Progenitor cell of endocrine pancreas (in vitro differentiated cells): ENCODE measurements at regions not wholly inside any gene's neighbourhood (a gene's known extent, or its start where the extent isn't known, plus 50 kb on each side); places are given as distances from the start of the nearest gene placed in this dataset.
"Not testable (repeated sequence)": the region's sequence is repeated elsewhere in the genome, so short reads cannot be mapped to it uniquely, and the experiment has no call there.

Experiments
- DNase-seq: peaks from one replicate; pipeline ENCODE4 v3.0.0; 2021; ENCODE audit warnings: low spot score; ENCODE audit not compliant: unreplicated experiment
- H3K27ac Mint-ChIP-seq: 2 replicates; pipeline ENCODE4 v1.8.0; 2021; ENCODE audit warnings: mild to moderate bottlenecking, moderate library complexity, mixed read lengths
- H3K27me3 Mint-ChIP-seq: 2 replicates; pipeline ENCODE4 v1.8.0; 2021; ENCODE audit warnings: mixed read lengths
- H3K36me3 Mint-ChIP-seq: 2 replicates; pipeline ENCODE4 v1.8.0; 2022; ENCODE audit warnings: mixed read lengths; ENCODE audit not compliant: insufficient read depth
- H3K4me1 Mint-ChIP-seq: 2 replicates; pipeline ENCODE4 v1.8.0; 2021; ENCODE audit warnings: low read depth, mixed read lengths
- H3K4me3 Mint-ChIP-seq: 2 replicates; pipeline ENCODE4 v1.8.0; 2021; ENCODE audit warnings: low read depth, mild to moderate bottlenecking, moderate library complexity, mixed read lengths
- H3K9me3 Mint-ChIP-seq: 2 replicates; pipeline ENCODE4 v1.8.0; 2021; ENCODE audit warnings: low read depth, mixed read lengths
- CTCF ChIP-seq: fragments of 200-600 bp; sonication (generic); IDR thresholded peaks from one replicate; pipeline ENCODE4 v1.5.0; 2021; ENCODE audit warnings: antibody characterized with exemption, mild to moderate bottlenecking; ENCODE audit not compliant: unreplicated experiment

GRCh38 chr4:9505341-9505740 lies 61.1 kb downstream of the DEFB131A start:
- not testable (repeated sequence) for DNase-seq, H3K4me1 Mint-ChIP-seq, H3K36me3 Mint-ChIP-seq, H3K27ac Mint-ChIP-seq, H3K9me3 Mint-ChIP-seq, H3K4me3 Mint-ChIP-seq, H3K27me3 Mint-ChIP-seq

- not testable (repeated sequence) for H3K27me3 Mint-ChIP-seq, H3K4me3 Mint-ChIP-seq, H3K27ac Mint-ChIP-seq, H3K36me3 Mint-ChIP-seq, DNase-seq, H3K9me3 Mint-ChIP-seq, H3K4me1 Mint-ChIP-seq
Observed at GRCh38 chr4:9506672-9507071, 62.5 kb downstream of the DEFB131A start.

- not testable (repeated sequence) for H3K4me3 Mint-ChIP-seq, H3K27ac Mint-ChIP-seq, H3K36me3 Mint-ChIP-seq, H3K4me1 Mint-ChIP-seq, H3K9me3 Mint-ChIP-seq, DNase-seq, H3K27me3 Mint-ChIP-seq
Observed at GRCh38 chr4:9512941-9513340, 68.7 kb downstream of the DEFB131A start.

GRCh38 chr4:9519631-9520030 lies 75.4 kb downstream of the DEFB131A start:
- H3K36me3 Mint-ChIP-seq, H3K27ac Mint-ChIP-seq, DNase-seq, H3K4me3 Mint-ChIP-seq, H3K9me3 Mint-ChIP-seq, H3K4me1 Mint-ChIP-seq: not testable (repeated sequence)
- H3K27me3 Mint-ChIP-seq = peaks cover 11% of the 10 kb centered on the region

- not testable (repeated sequence) for H3K4me3 Mint-ChIP-seq, H3K27ac Mint-ChIP-seq, H3K36me3 Mint-ChIP-seq, H3K4me1 Mint-ChIP-seq, H3K9me3 Mint-ChIP-seq, DNase-seq
- H3K27me3 Mint-ChIP-seq = peaks cover 15% of the 10 kb centered on the region
Observed at GRCh38 chr4:9522903-9523302, 78.7 kb downstream of the DEFB131A start.

GRCh38 chr4:9524406-9524805 lies 80.2 kb downstream of the DEFB131A start:
- H3K27me3 Mint-ChIP-seq = peaks cover 18% of the 10 kb centered on the region
- not testable (repeated sequence) for H3K4me3 Mint-ChIP-seq

GRCh38 chr4:9532134-9532862 lies 88.1 kb downstream of the DEFB131A start:
- H3K27me3 Mint-ChIP-seq = peaks cover 33% of the 10 kb centered on the region
- not testable (repeated sequence) for H3K27ac Mint-ChIP-seq

More at GRCh38 chr4:9524406-9524805, 80.2 kb downstream of the DEFB131A start:
- H3K36me3 Mint-ChIP-seq, H3K9me3 Mint-ChIP-seq, H3K27ac Mint-ChIP-seq, H3K4me1 Mint-ChIP-seq, DNase-seq: not testable (repeated sequence)

GRCh38 chr4:9532863-9533192 lies 88.6 kb downstream of the DEFB131A start:
- H3K4me1 Mint-ChIP-seq = peaks cover 22% of the 10 kb centered on the region
- not testable (repeated sequence) for DNase-seq, H3K9me3 Mint-ChIP-seq, H3K36me3 Mint-ChIP-seq, H3K27ac Mint-ChIP-seq
- H3K27me3 Mint-ChIP-seq = peaks cover 33% of the 10 kb centered on the region
- peak overlapping the region; percentile 81 for H3K4me3 Mint-ChIP-seq

More at GRCh38 chr4:9532134-9532862, 88.1 kb downstream of the DEFB131A start:
- DNase-seq = peak; percentile 87
- H3K4me3 Mint-ChIP-seq = peak overlapping the region; percentile 81
- not testable (repeated sequence) for H3K36me3 Mint-ChIP-seq, H3K9me3 Mint-ChIP-seq
- TF ChIP-seq CTCF = peak; percentile 89
- H3K4me1 Mint-ChIP-seq = peaks cover 20% of the 10 kb centered on the region

GRCh38 chr4:9537101-9537500 lies 92.9 kb downstream of the DEFB131A start:
- Mint-ChIP-seq H3K4me1 (peaks cover 36% of the 10 kb centered on the region), H3K27me3 (peaks cover 10% of the 10 kb centered on the region)
- not testable (repeated sequence) for H3K27ac Mint-ChIP-seq, H3K9me3 Mint-ChIP-seq, H3K4me3 Mint-ChIP-seq, H3K36me3 Mint-ChIP-seq, DNase-seq

- H3K36me3 Mint-ChIP-seq, DNase-seq, H3K27ac Mint-ChIP-seq, H3K4me3 Mint-ChIP-seq, H3K9me3 Mint-ChIP-seq, H3K27me3 Mint-ChIP-seq: not testable (repeated sequence)
- H3K4me1 Mint-ChIP-seq = peaks cover 38% of the 10 kb centered on the region
Observed at GRCh38 chr4:9539939-9540520, 95.8 kb downstream of the DEFB131A start.

- H3K27ac Mint-ChIP-seq = peak overlapping the region; percentile 91
- H3K36me3 Mint-ChIP-seq, H3K9me3 Mint-ChIP-seq, H3K27me3 Mint-ChIP-seq, DNase-seq: not testable (repeated sequence)
- peak overlapping the region; percentile 35 for H3K4me3 Mint-ChIP-seq
- peaks cover 39% of the 10 kb centered on the region for H3K4me1 Mint-ChIP-seq
Observed at GRCh38 chr4:9541388-9541915, 97.2 kb downstream of the DEFB131A start.

- DNase-seq, H3K27ac Mint-ChIP-seq, H3K36me3 Mint-ChIP-seq, H3K4me3 Mint-ChIP-seq, H3K9me3 Mint-ChIP-seq, H3K27me3 Mint-ChIP-seq: not testable (repeated sequence)
- H3K4me1 Mint-ChIP-seq = peaks cover 39% of the 10 kb centered on the region
Observed at GRCh38 chr4:9544851-9545250, 100.6 kb downstream of the DEFB131A start.
